ENCODE measurements at regions not wholly inside any gene's neighbourhood (a gene's known extent, or its start where the extent isn't known, plus 50 kb on each side); places are given as distances from the start of the nearest gene placed in this dataset.
"Not testable (repeated sequence)": the region's sequence is repeated elsewhere in the genome, so short reads cannot be mapped to it uniquely, and the experiment has no call there.

DNA sequence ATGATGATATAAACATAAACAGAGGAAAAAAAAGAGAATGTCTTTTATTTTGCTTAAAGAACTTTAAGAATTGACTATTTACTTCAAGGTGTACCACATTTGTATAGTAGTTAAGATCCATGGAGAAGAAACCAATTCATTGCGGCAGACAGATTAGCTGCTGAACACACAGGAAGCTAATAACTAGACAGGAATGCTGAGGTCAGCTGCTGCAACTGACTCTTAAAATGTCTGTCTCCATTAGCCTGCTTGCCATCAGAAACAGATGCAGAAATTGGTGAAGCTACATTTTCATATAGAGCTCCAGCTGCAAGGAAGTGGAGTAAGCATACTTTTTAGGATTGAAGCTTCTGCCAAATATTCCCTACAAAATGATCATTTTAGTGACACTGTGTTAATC, 939.5 kb downstream of the EPHA7 start:
- no peak for DNase-seq

DNA sequence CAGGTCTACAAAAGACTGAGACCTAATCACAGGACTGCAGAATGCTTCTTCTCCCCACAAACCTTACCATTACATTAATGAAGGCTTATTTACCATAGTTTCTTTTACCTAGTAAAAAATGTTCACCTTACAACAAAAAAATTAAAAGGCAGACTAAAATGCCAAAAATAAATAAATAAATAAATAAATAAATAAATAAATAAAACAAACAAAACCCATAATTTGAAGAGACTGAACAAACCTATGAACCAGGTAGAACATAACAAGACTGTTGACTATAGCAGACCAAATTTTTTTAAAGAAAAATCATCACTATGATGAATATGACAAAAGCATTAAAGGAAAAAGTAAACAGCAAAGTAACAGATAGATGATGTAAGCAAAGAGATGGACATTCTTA, 946.3 kb downstream of the EPHA7 start:
- DNase-seq, result no peak

DNA sequence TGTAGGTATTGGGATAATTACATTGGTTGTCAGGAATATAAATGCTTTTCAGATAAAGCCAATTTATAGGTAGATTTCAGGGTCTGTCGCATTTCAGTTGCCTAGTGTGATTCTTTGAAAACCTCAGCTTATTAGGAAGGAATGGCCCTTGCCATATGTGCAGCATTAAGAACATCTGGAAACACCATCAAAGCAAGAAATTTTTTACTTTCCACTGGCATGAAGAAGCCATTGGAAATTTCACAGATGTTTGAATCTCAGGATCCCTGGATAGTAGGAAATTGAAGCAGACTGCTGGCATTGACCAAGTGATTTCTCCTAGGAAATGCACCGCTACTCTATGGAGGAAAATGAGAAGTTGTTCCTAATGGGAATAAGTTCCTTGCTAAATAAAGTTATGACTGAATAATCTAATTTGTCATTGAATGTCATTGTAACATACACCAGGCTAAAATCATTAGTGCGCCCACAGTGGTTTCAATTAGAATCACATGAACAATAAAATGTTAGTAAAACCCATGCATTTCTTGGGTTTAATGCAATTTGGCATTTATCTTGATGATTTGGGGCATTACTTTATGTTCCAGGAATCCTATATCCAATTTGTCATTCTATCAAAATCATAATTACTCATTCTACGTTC, 950.1 kb downstream of the EPHA7 start:
- DNase-seq, result no peak

DNA sequence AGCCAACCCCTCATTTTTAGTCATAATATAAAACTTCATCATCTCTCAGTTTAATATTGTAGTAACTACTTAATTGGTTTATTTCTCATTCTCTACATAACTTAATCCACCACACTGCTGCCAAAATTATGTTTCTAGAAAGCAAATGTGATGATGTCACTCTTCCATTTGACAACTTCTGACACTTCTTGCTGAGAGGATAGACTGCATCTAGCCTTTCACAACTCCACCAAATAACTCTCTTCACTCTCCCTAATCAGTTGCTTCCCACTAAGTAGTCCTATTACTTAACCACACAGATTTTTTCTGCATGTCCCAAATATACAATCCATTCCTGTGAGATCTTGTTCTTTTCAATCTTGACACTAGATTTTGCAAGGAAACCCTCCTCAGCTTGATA, 951.3 kb downstream of the EPHA7 start:
- no peak for DNase-seq

DNA sequence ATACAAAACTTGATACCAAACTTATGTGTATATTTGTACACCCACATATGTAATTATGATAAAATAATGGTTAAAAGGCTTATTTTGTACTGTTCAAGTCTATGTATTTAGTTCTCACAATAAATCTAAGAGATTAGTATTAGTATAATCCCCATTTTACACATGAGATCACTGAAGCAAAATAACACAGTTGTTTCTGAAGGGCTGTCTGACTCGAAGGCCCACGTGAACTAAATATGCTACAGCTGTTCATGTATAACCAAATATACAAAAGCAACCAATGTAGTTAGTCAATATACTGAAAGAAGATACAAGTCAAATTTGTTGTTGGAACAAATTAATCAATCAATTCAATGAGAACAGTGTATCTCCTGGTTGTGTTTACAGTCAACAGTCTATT, 959.2 kb downstream of the EPHA7 start:
- DNase-seq, result no peak

DNA sequence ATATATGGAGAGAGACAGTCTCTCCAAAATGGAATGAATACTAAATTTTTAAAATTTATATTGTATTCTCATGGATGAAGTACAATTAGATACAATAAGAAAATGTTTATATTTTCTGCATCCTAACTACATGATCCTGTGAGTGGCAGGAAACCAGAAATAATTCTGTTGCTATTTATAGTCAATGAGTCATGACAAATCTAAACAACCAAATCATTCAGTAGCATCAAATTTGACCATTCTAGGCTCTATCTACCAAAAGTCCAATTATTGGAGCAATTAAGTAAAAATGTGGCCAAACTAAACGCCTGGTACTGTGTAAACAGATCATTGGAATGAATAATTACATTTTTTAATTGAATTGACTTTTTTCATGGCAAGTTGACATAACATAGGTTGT, 959.8 kb downstream of the EPHA7 start:
- DNase-seq, result no peak

DNA sequence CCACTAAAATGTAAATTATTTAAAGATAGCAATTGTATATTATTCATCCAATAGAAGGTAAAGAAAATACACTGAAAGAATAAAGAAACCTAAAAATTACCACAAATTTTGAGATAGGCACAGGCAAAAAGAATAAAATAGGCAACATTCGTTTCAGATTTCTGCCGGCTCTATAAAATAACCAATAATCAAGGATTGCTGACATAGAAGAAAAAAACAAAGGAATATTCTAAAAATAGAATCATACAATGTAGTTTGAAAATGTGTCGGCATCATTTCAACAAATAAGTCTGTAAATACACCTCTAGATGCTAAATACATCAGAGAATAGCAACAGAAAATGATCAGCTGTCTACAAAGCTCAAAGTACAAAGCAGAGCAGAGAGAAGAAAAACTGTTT, 973.3 kb downstream of the EPHA7 start:
- no peak for DNase-seq

DNA sequence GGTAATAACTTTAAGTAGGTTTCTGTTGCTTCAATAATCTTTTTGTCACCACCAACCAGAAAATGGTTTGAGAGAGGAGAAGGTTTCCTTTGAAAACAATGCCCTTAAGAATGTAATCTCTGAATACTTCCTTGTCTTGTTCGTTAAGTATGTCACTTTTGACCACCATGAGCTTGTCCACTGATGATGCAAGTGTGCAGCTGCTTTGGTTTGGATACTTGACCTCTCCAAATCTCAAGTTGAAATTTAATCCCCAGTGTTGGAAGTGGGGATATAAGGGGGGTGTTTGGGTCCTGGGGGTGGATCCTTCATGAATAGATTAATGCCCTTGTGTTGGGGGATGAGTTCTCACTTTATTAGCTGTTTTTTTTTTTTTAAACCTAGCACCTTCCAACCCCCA, 985.4 kb downstream of the EPHA7 start:
- no peak for DNase-seq

DNA sequence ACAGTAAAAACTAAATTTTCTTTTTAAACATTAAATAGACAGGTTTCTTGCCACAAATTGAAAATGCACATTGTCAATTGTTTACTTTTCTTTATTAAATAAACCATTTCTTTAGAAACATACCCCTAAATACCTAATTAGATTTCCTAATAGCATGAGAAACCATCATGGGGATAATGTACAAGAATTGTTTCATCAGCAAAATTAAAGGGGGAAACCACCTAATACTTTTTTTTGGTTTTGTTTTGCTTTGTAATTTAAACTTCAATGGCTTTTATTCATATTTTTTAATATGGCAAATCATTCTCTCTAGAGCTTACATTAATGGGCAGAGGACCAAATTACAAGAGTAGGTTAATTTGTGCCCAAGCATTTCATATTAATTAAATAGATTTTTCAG, 987.9 kb downstream of the EPHA7 start:
- DNase-seq, result no peak

DNA sequence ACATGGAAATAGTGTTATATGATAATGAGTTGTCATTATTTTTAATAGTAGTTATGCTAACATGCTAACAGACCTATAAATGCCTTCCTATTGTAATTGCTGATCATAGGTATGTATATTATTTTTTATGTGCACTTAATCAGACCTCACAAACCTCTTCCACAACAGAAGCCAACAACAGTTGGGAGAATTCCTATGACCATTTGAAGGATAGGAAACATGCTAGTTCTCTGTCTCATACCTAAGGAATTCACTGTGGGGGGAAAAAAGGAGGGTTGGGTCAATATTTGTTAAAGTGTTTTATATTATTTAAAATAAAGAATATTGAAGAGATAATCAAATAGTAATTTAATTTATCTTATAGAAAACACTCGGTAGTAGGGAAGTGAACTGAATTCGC, 990.9 kb downstream of the EPHA7 start:
- DNase-seq, result no peak

DNA sequence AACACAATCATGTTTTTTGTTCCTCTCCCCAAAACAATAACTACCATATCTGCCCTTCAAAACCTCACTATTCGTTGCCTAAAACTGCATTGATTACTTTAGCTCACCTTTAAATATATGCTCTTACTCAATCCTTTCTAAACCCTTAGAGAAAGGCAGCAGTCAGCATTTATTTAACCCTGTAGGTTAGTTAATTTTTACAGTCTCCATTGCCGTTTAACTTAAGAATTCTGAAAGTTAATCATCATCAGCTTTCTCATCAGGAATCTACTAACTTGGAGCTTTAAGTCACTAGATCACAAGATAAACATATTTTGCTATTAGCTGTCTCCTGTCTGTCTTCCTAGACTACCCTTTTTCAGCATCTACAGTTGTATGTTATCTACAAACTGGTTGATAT, 991.9 kb downstream of the EPHA7 start:
- no peak for DNase-seq

DNA sequence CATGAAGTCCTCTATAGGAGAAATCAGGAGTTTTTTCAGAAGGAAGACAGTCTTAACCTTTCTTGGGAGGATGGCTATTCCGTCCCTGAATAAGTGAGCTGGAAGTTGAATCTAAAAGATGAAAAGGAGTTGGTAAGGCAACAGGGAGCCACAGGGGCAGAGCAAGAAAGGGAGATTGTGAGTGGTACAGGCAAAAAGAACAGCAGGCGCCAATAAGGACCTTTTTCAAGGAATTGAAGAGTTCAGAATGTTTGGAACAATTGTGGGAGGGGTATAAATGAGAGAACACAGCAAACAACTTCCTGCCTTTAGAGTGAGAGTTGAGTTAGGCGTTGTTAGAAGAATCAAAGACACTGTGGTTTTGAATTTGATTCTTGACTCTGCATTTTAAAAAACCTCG, 1003.7 kb downstream of the EPHA7 start:
- DNase-seq, result no peak

DNA sequence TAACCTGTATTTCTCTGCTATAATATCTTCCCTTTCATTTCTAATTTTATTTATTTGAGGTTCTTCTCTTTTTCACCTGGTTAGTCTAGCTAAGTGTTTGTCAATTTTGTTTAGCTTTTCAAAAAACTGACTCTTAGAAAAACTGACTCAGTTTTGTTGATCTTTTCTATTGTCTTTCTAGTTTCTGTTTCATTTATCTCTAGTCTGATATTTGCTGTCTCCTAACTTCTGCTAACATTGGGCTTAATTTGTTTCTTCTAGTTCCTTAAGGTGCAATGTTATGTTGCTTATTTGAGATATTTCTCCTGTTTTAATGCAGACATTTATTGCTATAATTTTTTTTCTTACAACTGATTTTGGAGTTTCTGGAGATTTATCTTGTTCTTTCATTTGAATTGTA, 1011.0 kb downstream of the EPHA7 start:
- no peak for DNase-seq

DNA sequence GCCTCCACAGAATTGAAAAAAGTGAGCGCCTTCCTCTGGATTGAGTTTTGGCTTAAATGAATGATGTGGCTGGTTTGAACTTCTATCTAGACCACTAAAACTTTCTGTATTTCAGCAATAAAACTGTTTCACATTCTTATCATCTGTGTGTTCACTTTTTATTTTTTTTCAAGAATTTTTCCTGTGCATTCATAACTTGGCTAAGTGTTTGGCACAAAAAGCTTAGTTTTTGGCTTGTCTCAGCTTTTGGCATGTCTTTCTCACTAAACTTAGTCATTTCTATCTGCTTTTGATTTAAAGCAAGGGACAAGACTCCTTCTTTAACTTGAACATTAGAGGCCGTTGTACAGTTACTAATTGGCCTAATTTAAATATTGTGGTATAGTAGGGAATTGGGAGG, 1015.1 kb downstream of the EPHA7 start:
- no peak for DNase-seq

DNA sequence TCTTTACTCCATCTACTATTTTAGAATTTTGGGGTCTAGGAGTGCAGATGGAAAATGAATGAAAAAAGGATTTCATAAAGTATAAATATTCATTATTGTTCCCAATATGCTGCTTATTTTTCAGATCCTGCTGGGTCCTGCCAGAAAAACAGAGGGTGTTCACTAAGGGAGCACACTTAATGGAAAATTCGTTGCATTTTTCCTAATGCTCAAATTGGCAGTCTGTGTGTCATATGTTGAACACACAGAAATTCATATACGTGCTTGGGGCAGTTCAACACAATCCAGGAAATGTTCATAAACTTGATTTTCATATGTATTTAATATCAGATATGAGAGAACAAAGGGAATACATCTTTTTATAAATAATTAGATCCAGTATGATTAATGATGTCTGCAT, 1019.4 kb downstream of the EPHA7 start:
- DNase-seq, result no peak

DNA sequence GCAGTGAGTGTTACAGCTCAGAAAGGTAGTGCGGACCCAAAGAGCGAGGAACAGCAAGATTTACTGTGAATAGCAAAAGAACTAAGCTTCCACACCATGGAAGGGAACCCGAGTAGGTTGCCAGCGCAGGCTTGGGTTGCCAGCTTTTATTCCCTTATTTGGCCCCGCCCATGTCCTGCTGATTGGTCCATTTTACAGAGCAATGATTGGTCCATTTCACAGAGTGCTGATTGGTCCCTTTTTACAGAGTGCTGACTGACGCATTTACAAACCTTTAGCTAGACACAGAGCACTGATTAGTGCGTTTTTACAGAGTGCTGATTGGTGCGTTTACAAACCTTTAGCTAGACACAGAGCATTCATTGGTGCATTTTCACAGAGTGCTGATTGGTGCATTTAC, 1030.7 kb downstream of the EPHA7 start:
- DNase-seq, result not testable (repeated sequence)

DNA sequence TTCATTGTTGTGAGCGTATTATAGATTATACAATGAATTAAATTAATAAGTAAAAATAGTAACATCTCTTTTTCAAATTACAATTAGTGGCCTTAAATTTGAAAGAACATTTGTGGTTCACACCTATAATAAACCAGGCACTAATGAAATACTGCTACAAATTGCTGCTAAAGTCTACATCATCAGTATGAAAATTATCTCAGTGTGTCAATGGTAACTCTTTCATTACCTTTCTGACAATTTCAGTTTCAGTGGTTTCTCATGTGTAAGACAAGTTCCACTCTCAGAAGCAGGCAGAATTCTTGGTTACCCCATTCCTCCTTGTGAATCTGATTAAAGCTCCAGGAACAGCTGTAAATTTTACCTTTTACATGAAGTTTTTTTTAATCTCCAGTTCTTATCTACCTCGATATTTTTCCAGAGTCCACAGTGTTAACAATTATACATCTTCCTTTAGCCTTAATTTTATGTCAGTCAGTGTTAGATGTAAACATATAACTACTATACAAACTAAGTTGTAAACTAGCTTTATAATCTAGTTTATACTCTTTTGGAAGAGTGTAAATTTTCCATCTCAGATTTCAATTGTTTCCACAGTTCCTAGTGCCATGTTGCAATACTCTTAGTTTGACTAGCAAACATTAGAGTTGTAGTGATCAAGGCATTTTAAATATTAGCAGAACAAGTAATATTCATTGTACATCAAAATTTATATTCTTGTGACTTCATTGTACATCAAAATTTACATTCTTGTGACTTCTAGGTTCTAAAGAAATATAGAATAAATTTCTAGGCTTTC, 1038.4 kb downstream of the EPHA7 start:
- DNase-seq, result no peak

DNA sequence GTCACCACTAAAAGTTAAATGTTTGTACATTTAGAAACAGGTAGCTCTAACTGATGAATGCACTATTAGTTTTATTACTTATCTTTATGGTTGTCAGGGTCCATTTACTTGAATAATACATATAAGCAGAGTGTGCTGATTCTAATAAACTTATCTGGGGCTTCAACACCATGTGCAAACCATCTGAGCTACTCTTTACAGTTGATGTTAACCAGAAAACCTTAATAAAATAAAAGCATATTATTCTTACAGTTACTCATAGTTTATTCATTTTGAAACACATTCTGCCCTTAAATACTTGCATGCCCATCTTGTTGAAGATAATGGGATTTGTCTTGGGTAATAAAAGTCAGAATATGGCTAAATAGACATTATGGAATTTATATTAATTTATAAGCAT, 1042.2 kb downstream of the EPHA7 start:
- no peak for DNase-seq

DNA sequence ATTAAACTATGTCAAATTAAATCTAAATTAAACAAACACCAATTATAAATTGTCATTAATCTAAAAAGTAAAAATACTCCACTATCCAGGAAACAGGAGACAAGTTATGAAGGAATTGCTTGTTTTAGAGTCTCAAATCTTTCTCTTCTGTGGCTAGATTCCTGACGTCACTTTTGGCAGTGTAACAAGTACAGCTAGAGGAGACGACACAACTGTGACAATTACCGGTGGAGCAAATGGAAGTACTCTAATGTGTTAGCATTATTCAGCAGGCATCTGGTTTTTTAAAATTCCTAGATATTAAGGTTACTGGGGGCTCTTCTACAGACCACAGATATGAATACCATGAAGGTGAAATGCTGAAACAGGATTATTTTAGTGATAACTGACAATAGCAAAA, 1042.7 kb downstream of the EPHA7 start:
- no peak for DNase-seq

DNA sequence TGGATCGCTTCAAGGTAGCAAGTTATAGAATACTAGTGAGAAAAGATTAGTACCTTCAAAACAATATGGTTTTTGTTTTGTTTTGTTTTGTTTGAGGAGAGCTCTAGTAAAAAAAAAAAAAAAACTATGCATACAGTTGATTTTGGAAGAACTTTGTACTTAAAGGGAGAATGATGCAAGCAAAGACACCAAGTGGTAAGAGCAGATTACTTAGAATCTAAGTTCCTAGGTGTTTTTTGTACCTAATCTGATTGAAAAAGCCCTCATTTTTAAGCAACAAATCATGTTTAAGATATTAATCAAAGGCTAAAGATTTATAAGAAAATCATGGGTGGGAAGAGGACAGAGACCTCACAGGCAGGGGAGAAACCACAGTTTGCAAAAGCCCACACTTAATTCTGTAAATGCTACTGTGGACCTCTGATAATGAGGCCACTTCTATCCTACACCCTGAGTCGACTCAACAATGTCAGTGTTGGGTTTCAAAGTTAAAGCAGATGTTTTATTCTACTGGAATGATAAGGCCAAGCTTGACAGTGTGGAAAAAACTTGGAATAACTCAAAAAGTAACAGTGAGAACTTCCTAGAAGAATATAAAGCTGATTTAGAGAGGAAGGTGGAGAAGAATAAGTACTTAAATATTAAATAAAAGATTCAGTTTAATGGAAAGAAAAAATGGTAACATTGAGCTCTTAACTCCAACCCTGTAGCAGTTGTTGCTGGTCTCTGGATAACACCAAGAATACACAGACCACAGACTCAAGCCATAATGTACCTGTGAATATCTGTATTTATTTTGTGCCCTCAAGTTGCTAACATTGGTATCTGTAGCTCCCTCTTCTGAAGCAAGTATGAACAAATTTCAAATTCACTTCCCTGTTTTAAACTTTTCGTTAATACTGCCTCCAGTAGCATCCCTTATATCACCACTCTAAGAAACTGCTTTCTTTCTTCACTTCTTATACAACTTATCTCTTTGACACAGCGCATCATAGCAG, 1047.8 kb downstream of the EPHA7 start:
- DNase-seq, result no peak

DNA sequence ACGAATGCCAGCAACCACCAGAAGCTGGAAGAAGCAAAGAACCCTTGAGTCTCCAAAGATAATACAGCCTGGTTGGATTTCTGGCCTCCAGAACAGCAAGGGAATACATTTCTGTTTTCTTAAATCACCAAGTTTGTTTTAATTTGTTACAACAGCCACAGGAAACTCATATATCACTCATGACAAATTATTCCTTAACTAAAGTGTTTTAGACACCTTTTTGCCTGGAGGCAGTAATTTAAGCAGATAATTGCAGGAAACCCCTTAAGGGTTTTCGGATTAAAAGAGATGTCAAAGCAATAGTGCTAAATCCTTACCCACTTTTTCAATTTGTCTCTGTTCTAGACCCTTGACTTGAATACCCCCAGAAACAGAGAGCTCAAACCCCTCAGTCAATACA, 1050.0 kb downstream of the EPHA7 start:
- no peak for DNase-seq

DNA sequence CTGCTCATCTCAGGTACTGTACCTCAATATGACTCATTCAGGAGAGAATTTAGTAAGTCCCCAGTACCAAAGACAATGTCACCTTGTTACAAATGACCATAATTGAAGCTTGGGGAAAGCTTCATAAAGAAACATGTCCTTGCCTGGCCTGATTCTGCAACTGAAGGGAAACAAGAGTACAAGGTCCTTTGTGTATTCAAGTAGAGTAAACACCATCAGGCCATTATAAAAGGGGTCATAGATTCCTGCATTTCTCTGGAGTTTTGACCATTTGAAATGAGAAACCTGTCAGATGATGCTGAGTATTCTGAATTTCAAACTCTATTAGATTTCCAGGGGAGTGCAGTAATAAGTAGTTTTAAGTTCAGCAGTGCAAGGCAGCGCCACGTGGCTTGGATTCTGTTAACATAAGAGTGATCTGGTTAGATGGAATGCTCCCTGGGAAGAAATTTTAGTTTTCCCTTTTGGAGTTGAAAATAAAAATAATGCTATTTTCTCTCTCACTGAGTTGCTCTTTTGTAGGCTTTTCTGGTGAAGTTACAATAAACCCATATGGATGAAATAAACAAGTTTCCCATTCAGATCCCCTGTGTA, 1054.3 kb downstream of the EPHA7 start:
- DNase-seq, result no peak

DNA sequence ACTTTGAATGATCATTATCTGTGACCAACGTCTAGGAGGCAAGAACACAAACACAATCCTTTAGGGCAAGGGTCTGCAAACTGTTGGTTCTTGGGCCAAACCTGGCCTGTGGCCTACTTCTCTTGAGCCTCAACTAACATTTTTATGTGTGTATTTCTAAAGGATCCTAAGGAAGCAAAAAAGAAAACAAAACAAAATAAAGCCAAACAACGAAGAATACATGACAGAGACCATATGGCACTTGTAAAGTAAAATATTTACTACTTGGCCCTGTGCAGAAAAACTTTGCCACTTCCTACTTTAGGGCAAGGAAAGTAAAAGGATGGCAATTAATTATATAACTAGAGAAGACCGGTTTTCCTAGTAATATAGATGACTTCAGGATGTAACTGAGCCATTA, 1056.2 kb downstream of the EPHA7 start:
- DNase-seq, result no peak
